Keratinocyte (primary cell): ENCODE measurements at regions not wholly inside any gene's neighbourhood (a gene's known extent, or its start where the extent isn't known, plus 50 kb on each side); places are given as distances from the start of the nearest gene placed in this dataset.

Experiments used
- DNase-seq: peaks from one replicate; pipeline ENCODE4 v3.0.0-alpha.2; 2011; ENCODE audit warnings: low read depth, missing footprints, low spot score
- FAIRE-seq: peaks from 2 replicates; lab custom pipeline; 2011; peaks lifted over from hg19 to GRCh38; lab: Jason Lieb, UNC
- H2AFZ ChIP-seq: 2 replicates; pipeline ENCODE4 v1.6.0; 2012; ENCODE audit warnings: low read length, control low read depth, inconsistent platforms; ENCODE audit not compliant: control insufficient read depth
- H3K27ac ChIP-seq: 2 replicates; pipeline ENCODE4 v1.5.1; 2011; ENCODE audit warnings: low read length; ENCODE audit not compliant: control insufficient read depth, insufficient read depth
- H3K27me3 ChIP-seq: 3 replicates; pipeline ENCODE4 v1.6.0; 2011; ENCODE audit warnings: low read length; ENCODE audit not compliant: control insufficient read depth, insufficient read depth; ENCODE audit errors: extremely low read depth
- H3K36me3 ChIP-seq, 2 experiments: 2 replicates in 1 of 2; 3 replicates in 1 of 2; pipeline ENCODE4 v1.5.1; 2011; ENCODE audit warnings: low read length in 2 of 2, mild to moderate bottlenecking in 1 of 2; ENCODE audit not compliant: control insufficient read depth in 2 of 2, insufficient read depth in 2 of 2; ENCODE audit errors: extremely low read depth in 1 of 2
- H3K4me1 ChIP-seq: 3 replicates; pipeline ENCODE4 v1.5.1; 2011; ENCODE audit warnings: low read length; ENCODE audit not compliant: control insufficient read depth, insufficient read depth; ENCODE audit errors: extremely low read depth
- H3K4me2 ChIP-seq: 3 replicates; pipeline ENCODE4 v1.6.0; 2011; ENCODE audit warnings: low read depth, low read length; ENCODE audit not compliant: control insufficient read depth, insufficient read depth; ENCODE audit errors: extremely low read depth
- H3K4me3 ChIP-seq, 3 experiments: fragments of 200-600 bp in 1 of 3; sonication (generic) in 1 of 3; 2 replicates in 2 of 3; 3 replicates in 1 of 3; pipeline ENCODE4 v1.5.1; 2011 to 2016; ENCODE audit warnings: low read length in 3 of 3, mild to moderate bottlenecking in 3 of 3, control low read depth in 2 of 3, inconsistent platforms in 1 of 3, low read depth in 1 of 3, mixed read lengths in 1 of 3, mixed run types in 1 of 3, moderate library complexity in 1 of 3; ENCODE audit not compliant: control insufficient read depth in 2 of 3, insufficient read depth in 2 of 3; ENCODE audit errors: extremely low read depth in 1 of 3
- H3K79me2 ChIP-seq: 2 replicates; pipeline ENCODE4 v1.6.0; 2012; ENCODE audit warnings: low read length; ENCODE audit not compliant: control insufficient read depth, insufficient read depth
- H3K9ac ChIP-seq: 3 replicates; pipeline ENCODE4 v1.6.0; 2011; ENCODE audit warnings: low read length; ENCODE audit not compliant: control insufficient read depth, insufficient read depth; ENCODE audit errors: extremely low read depth
- H3K9me1 ChIP-seq: 3 replicates; pipeline ENCODE4 v1.6.0; 2011; ENCODE audit warnings: low read length; ENCODE audit not compliant: control insufficient read depth, insufficient read depth; ENCODE audit errors: extremely low read depth
- H3K9me3 ChIP-seq: 2 replicates; pipeline ENCODE4 v1.5.1; 2012; ENCODE audit warnings: low read depth, low read length; ENCODE audit not compliant: control insufficient read depth
- H4K20me1 ChIP-seq: 3 replicates; pipeline ENCODE4 v1.6.0; 2011; ENCODE audit warnings: low read length; ENCODE audit not compliant: control insufficient read depth, insufficient read depth; ENCODE audit errors: extremely low read depth
- EZH2 ChIP-seq: IDR thresholded peaks from one replicate; pipeline ENCODE4 v1.6.1; 2012; ENCODE audit warnings: inconsistent platforms, mild to moderate bottlenecking, low read length, moderate library complexity
- dilution Hi-C: fragments of 300-500 bp; cut with MboI; formaldehyde crosslinking; loops from one replicate; pipeline ENCODE4 v1.7.0; 2020; ENCODE audit warnings: low sequenced_read_pairs; ENCODE audit not compliant: extremely low pct_ligation_motif_present
- TF ChIP-seq, protein P1 (sequence below), 3 experiments: IDR thresholded peaks in 1 of 3; conservative IDR thresholded peaks in 1 of 3; optimal IDR thresholded peaks in 1 of 3; 2 replicates in 2 of 3; 3 replicates in 1 of 3; pipeline versions ENCODE3 to v1.5.1; 2011; ENCODE audit warnings: low read length in 3 of 3, mild to moderate bottlenecking in 3 of 3, moderate library complexity in 2 of 3, control low read depth in 1 of 3, inconsistent platforms in 1 of 3; ENCODE audit not compliant: insufficient read depth in 2 of 3; ENCODE audit errors: extremely low read depth in 1 of 3

DNA sequence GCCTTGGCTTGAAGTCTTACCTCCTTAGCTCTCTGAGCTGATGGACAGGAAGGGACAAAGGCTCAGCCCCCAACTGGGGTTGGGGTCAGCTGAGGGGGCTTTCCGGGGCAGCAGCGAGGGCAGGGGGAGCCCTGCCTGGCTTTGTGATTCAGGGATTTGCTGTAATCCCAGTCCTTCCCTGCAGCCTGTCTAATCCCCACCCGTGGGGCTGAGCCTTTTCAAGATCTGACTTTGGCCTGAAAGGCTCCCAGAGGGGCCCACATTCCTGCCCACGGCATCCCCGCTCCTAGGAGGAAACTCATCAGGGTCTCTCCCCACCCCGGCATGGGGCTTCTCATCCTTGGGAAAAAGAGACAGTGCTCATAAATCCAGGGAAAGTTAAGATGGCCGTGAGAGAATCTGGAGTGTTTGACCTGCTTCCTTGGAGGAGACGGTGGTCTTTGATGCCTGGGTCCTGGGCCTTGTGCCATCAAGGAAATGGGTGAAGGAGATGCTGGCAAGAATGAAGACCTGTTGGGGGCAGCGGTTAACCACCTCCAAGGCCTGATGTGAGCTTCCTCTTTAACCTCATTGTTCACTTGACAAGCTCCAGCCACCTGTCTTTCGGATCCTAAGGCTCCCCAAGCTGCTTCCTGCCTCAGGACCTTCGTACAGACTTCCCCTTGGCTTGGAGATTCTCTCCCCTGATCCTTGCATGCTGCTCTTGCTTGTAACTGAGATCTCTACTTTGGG, 83.1 kb upstream of the WNT4 start:
- no peaks in the 10 kb centered on the region for H3K9me3 ChIP-seq
- H2AFZ ChIP-seq, result no peak overlapping the region
- no peaks in the 10 kb centered on the region for H3K36me3 ChIP-seq
- H3K4me3 ChIP-seq, result no peak overlapping the region
- H3K27ac ChIP-seq, result no peak overlapping the region
- no peak for TF ChIP-seq EZH2
- TF ChIP-seq, protein P1, sequence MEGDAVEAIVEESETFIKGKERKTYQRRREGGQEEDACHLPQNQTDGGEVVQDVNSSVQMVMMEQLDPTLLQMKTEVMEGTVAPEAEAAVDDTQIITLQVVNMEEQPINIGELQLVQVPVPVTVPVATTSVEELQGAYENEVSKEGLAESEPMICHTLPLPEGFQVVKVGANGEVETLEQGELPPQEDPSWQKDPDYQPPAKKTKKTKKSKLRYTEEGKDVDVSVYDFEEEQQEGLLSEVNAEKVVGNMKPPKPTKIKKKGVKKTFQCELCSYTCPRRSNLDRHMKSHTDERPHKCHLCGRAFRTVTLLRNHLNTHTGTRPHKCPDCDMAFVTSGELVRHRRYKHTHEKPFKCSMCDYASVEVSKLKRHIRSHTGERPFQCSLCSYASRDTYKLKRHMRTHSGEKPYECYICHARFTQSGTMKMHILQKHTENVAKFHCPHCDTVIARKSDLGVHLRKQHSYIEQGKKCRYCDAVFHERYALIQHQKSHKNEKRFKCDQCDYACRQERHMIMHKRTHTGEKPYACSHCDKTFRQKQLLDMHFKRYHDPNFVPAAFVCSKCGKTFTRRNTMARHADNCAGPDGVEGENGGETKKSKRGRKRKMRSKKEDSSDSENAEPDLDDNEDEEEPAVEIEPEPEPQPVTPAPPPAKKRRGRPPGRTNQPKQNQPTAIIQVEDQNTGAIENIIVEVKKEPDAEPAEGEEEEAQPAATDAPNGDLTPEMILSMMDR (optimal IDR thresholded peaks at IDR 0.05 in 1 of 3, IDR thresholded peaks at IDR 0.05 in 1 of 3, conservative IDR thresholded peaks at IDR 0.05 in 1 of 3; ENCODE audit: extremely low read depth in 1 of 3, insufficient read depth in 2 of 3, low read length in 3 of 3), result peak in 1 of 3 experiments; percentile 9
- peaks cover 2% of the 10 kb centered on the region for H3K9me1 ChIP-seq
- FAIRE-seq (no peak), DNase-seq (no peak)
- no peaks in the 10 kb centered on the region for H4K20me1 ChIP-seq
- peaks cover 30% of the 10 kb centered on the region for H3K27me3 ChIP-seq
- dilution Hi-C loops, result no loop called here
- H3K79me2 ChIP-seq, result no peaks in the 10 kb centered on the region
- no peak overlapping the region for H3K4me2 ChIP-seq
- H3K9ac ChIP-seq, result no peak overlapping the region
- H3K4me1 ChIP-seq, result peaks cover 19% of the 10 kb centered on the region

GRCh38 chr1:22228074-22228473, 85.2 kb upstream of the WNT4 start:
- Histone ChIP-seq H3K27ac (no peak overlapping the region), H2AFZ (no peak overlapping the region)

More at GRCh38 chr1:22228074-22228473, 85.2 kb upstream of the WNT4 start:
- peaks cover 18% of the 10 kb centered on the region for H3K27me3 ChIP-seq
- peaks cover 21% of the 10 kb centered on the region for H3K4me1 ChIP-seq
- H3K4me3 ChIP-seq, result no peak overlapping the region
- FAIRE-seq (no peak), DNase-seq (no peak)
- H3K79me2 ChIP-seq, result no peaks in the 10 kb centered on the region
- H3K9me1 ChIP-seq, result peaks cover 2% of the 10 kb centered on the region
- dilution Hi-C loops, result no loop called here
- H3K9ac ChIP-seq, result no peak overlapping the region
- TF ChIP-seq, protein P1 (optimal IDR thresholded peaks at IDR 0.05 in 1 of 3, IDR thresholded peaks at IDR 0.05 in 1 of 3, conservative IDR thresholded peaks at IDR 0.05 in 1 of 3; ENCODE audit: extremely low read depth in 1 of 3, insufficient read depth in 2 of 3, low read length in 3 of 3), result no peak
- no peak for TF ChIP-seq EZH2
- H3K36me3 ChIP-seq, result no peaks in the 10 kb centered on the region
- no peak overlapping the region for H3K4me2 ChIP-seq
- H4K20me1 ChIP-seq, result no peaks in the 10 kb centered on the region
- no peaks in the 10 kb centered on the region for H3K9me3 ChIP-seq
